GM19395 (cell line): ENCODE measurements at regions not wholly inside any gene's neighbourhood (a gene's known extent, or its start where the extent isn't known, plus 50 kb on each side); places are given as distances from the start of the nearest gene placed in this dataset.
A peak's percentile ranks its signal among the peaks of the same experiment; 100 is the strongest.
"Not testable (repeated sequence)": the region's sequence is repeated elsewhere in the genome, so short reads cannot be mapped to it uniquely, and the experiment has no call there.

Source experiments
- ATAC-seq: cut with Tn5 transposase; IDR thresholded peaks from one replicate; pipeline ENCODE4 v1.9.1; 2021; ENCODE audit warnings: mild to moderate bottlenecking, moderate library complexity; ENCODE audit not compliant: unreplicated experiment

- ATAC-seq = no peak
Observed at GRCh38 chr2:144669196-144669987, 149.5 kb upstream of the ZEB2 start.

DNA sequence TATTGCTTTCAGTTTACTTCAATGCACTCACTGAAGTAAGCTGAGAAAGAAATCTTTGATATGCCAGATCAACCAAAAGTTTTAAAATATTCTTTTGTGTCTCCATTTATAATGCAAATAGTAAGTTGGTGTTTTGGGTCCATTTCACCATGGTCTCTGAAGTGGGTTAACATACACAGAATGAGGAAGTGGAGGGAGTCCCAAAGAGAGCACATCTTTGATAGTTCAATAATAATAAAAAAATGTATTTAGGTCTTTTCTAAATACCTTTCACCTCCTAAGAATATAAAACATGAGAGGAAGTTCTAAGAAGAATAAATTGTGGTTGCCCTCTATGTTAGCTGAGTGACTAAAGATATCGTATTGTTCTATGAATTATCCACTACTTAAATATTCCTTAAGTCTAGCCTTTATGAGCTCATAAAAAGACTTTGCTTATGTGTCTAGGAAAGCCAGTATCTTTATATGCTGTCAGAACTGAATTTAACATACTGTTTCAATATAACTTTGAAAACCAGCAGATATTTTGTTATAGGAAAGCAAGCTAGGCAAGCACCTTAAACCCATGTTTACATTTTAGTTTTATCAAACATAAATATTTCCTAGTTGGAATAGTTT, 148.7 kb upstream of the ZEB2 start:
- ATAC-seq = no peak

DNA sequence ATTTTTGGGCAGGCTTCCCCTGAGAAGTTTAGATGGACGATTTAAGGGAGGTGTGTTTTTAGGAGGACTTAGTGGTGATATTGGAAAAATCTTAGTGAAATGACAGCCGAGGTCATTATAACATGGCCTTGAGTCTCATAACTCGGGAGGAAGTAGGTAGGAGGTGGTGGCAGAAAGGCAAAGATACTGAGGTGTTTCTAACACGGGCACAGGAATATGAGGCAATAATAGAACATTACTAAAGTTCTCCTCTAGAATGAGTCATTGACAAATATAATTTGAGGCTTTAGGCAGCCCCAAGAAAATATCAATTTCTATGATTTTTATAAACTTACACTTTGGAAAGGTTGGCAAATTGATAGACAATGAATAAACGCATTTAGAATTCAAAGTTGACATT, 146.1 kb upstream of the ZEB2 start:
- no peak for ATAC-seq

DNA sequence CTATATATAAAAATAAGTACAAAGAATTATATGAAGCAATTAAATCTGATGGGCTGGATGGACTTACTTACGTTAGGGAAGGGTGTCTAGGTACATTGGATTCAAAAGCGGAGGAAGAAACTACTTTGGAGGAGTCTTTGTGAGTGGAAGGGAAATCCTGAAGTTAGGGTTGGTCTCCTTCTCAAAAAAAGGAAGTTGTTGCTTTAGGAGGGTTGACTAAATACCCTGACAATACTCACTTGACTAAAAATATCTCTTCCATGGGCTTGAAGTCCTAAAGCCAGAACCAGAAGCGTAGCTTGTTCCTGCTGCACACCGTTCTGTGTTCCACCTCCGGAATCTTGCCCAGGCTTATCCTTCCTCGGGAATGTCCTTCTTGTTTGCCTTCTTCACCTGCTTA, 143.3 kb upstream of the ZEB2 start:
- no peak for ATAC-seq

DNA sequence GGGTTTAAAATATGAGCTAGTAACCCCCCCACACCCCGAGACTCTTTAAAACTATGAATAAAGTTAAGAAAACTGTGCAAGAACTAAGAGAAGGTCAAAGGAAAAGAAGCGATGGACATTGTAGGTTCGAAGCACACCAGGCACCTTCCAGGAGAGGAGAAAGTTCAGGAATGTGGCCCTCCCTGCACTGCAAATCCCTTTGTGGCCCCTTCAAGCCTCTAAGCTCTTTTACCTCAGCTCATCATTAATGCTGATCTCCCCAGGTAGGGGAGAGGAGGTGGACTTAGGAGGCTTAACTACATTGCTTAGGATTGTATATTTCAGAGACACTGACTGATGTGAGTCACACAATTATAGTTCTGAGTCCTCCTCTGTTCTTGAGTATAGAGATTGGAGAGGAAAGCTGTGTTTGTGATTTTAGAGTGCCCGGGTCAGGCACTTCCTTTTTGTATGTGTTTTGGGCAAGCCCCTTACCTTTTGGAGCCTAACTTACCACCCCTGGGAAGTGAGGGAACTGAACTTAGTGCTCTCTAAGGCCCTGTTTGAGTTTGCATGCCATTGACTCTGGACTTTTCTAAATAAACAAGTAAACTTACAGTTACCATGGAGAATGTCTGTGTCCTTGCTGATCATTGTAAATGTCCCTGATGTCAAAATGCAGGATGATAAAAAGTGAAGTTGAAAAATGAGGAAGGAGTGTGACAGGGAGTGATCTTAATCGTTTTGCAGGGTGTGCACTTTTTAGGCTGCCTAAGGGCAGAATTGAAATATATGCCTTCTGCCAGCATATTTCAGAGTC, 140.8 kb upstream of the ZEB2 start:
- ATAC-seq = no peak

DNA sequence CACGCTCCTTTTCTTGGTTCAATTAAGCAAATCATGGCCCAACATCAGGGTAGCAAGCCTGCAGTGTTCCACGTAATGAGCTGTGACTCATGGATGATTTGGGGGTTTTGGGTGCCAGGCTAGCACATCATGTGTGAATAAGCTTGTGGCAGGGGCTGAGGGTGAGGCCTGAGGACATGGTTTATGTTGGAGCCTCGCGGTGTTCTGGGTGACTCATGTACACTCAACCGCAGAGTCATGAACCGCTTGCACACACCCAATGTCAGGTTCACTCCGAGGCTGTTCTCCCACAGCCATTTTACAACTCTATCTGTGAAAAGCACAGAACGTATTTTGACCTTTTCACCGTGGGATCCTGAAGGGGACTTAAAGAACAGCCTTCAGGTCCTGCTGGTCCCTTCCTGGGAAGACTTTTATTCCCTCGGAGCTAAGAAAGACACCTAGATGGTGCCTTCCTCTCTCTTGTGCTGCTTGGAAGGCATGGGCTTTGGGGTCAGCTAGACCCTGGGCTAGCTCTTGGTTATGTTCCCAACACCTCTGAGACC, 139.9 kb upstream of the ZEB2 start:
- no peak for ATAC-seq

DNA sequence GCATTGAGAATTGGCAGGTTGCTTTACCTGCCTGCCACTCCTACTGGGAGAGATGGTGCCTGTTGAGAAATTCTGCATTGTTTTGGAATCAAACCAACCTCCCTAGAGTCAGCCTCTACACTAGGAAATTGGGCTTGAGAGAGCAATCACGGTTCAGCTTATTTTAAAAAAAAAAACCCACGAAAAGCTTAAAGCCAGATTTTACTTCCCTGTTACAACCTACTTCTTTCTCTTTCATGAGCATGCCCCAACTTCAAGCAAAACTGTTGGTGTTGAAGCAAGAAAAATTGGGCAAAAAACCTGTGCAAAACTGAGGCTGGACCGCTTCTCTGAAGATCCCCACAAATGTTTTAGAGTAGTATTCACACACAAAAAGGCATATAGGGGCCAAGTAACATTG, 134.6 kb upstream of the ZEB2 start:
- no peak for ATAC-seq

DNA sequence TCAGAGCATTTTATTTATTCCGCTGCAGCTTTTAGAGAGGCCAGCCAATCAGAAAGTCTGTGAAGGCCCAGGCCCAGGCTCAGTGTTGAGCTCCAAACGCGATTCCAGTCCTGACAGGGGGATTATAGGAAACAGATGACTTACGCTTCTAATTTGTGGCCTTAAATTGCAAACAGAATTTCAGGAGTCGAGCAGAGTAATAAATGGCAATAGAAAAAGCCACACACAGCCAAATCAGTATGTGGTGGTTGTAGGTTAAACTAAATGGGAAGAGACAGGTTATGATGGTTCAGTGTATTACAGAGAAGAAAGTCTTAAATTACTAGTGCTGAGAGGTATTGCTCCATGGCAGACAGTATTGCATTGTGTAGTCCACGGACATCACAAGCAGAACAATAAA, 131.0 kb upstream of the ZEB2 start:
- ATAC-seq = no peak

GRCh38 chr2:144648837-144649465, 129.0 kb upstream of the ZEB2 start:
- no peak for ATAC-seq

DNA sequence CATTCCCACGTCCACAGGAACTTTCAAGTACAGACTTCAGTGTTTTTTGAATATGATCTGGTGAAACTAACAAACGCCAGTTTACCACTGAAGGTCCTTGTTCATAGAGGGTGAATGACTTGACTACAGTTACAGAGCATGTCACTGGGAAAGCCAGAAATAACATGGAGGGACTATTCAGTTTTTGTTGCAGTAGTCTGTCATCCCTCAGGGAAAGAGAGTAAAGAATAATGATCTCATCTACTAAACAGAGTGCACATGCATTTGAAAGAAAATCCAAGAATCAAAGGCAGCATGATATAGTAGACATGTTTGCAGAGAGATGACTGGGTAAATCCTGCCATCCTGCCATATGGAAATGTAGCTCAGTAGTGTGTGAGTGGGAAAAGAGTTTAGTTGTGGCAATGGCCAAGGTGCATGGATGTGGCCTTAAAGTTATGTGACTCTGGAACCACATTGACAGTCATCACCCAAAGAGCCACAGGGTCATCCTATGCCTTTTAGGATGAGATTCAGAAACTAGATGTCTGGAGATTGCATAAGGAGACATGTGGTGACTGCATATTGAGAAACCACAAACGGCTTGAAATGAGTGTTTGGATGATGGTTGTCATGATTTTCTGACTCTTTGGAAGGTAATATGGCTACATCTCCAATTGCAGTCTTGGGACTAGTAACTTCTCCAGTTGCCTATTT, 125.3 kb upstream of the ZEB2 start:
- no peak for ATAC-seq

DNA sequence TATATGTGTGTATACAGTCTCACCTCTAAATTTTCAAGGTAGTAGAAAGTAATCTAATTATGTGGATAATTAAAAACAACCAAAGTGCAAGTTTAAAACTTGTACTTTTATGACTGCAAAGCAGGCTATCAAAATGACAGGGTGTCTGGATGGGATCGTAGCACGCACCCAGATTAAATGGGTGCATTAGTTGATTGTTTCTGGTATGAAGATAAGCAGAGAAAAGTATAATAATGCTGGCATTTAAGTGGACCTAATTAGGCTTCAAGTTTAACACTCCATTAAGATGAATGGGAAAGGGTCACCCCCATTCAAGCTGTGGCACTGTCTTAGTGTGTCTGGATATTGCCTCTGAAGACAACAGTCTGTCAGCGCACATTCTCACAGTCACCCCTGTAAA, 124.6 kb upstream of the ZEB2 start:
- no peak for ATAC-seq

DNA sequence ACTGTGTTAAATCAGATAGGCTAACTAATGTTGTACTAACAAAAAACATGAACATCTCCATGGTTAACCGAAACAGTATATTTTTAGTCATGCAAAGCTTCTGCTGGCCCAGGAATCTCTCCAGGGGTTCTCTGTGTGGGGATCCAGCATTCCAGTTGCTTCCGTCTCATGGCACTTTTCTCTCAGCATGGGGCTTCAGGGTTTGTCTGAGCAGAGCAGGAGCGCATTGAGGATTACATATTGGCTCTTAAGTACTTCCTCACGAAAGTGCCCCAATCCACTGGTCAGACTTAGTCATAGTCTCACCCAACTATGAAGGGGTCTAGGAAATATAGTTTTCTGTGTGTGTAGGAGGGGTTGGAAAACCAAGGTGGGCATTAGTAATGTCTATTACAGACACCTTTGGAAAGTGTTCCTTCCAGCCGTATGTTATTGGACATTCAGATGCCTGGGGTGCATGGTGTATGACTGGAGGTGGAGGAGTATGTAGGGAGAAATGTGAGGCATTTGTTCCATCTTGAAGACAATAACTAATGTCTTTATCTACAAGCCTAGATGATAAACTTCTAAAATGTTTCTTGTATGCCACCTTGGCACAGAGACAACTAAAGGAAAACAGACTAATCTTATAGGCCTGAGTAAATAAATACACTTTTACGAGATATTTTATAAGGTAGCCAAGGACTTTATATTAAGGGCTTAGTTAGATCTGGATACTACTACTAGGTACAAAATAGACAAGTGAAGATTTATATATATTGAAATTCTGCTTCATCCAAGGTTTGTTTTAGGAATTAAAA, 123.8 kb upstream of the ZEB2 start:
- no peak for ATAC-seq

GRCh38 chr2:144642856-144643255, 122.9 kb upstream of the ZEB2 start:
- no peak for ATAC-seq

- ATAC-seq = no peak
Observed at GRCh38 chr2:144642131-144642530, 122.2 kb upstream of the ZEB2 start.

DNA sequence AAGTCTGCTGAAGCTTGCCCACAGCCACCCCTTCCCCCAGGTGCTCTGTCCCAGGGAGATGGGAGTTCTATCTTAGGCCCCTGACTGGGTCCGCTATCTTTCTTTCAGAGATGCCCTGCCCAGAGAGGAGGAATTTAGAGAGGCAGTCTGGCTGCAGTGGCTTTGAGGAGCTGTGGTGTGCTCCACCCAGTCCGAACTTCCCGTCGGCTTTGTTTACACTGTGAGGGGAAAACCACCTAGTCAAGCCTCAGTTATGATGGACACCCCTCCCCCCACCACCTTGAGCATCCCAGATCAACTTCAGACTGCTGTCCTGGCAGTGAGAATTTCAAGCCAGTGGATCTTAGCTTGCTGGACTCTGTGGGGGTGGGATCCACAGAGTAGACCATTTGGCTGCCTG, 118.3 kb upstream of the ZEB2 start:
- ATAC-seq = not testable (repeated sequence)

GRCh38 chr2:144636860-144637259, 116.9 kb upstream of the ZEB2 start:
- not testable (repeated sequence) for ATAC-seq

DNA sequence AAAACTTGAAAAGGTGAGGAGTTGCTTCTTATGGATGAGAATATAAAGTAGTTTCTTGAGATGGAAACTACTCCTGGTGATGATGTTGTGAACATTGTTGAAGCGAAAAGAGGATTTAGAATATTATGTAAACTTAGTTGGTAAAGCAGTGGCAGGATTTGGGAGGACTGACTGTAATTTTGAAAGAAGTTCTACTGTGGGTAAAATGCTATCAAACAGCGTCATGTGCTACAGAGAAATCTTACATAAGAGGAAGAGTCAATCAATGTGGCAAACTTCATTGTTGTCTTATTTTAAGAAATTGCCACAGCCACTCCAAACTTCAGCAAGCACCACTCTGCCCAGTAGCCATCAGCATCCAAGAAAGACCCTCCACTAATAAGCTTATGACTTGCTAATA, 112.9 kb upstream of the ZEB2 start:
- ATAC-seq = no peak

DNA sequence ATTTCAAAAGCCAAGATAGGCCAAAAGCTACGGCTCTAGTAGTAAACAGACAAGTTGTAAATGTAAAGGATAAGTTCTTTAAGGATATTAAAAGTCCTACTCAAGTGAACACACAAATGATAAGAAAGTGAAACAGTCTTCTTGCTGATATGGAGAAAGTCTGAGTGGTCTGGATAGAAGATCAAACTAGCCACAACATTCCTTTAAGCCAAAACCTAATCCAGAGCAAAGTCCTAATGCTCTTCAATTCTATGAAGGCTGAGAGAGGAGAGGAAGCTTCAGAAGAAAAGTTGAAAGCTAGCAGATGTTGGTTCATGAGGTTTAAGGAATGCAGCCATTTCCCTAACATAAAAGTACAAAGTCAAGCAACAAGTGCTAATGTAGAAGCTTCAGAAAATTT, 111.7 kb upstream of the ZEB2 start:
- no peak for ATAC-seq

DNA sequence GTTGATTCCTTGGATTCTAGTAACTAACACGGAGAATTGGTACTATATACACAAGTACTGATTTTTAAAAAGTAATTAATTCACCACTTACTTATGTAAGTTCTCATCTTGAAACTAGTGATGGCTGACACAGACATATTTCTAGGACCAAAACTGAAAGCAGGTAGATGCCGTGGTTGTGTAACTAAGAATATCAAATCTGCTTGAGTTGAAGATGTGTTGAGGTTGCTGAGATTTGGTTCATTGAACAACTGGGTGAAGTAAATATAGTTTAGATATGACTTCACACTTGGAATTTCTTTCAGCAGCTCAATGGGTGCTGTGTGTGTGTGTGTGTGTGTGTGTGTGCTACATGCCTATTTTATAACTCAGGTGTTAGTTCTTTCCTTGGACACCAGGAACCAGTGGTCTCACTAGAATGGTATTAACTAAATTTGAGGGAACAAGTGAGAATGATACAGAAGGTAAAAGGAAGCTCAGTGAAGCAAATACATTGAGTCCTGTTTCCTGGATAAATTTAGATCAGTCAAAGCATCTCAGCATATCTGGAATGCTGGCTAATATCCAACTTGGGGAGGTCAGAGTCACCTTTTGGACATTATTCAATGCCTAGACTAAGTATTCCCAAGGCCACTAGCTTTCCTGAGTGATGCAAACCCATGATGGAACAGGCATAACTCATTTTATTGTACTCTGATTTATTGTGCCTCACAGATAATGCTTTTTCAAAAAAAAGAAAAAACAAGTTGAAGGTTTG, 110.7 kb upstream of the ZEB2 start:
- ATAC-seq = peak; percentile 92
